Gastrocnemius medialis (tissue), 4 donors: ENCODE measurements at regions not wholly inside any gene's neighbourhood (a gene's known extent, or its start where the extent isn't known, plus 50 kb on each side); places are given as distances from the start of the nearest gene placed in this dataset.

Experiments
- POLR2A ChIP-seq, 2 donors: fragments of 450-650 bp; IDR thresholded peaks; one replicate each; pipeline ENCODE4 v1.6.1; 2017; ENCODE audit warnings: antibody characterized with exemption in 2 of 2, mild to moderate bottlenecking in 2 of 2, moderate library complexity in 2 of 2
- TF ChIP-seq, protein P1 (sequence below), 5 experiments: fragments of 450-650 bp in 3 of 5; fragments of 200-600 bp in 2 of 5; sonication (generic) in 2 of 5; IDR thresholded peaks in 4 of 5; conservative IDR thresholded peaks in 1 of 5; 1 replicate in 4 of 5; 2 replicates in 1 of 5; pipeline ENCODE4 v1.5.1; 2016 to 2019; ENCODE audit warnings: antibody characterized with exemption in 5 of 5, mild to moderate bottlenecking in 3 of 5, moderate library complexity in 3 of 5

- TF ChIP-seq, protein P1, sequence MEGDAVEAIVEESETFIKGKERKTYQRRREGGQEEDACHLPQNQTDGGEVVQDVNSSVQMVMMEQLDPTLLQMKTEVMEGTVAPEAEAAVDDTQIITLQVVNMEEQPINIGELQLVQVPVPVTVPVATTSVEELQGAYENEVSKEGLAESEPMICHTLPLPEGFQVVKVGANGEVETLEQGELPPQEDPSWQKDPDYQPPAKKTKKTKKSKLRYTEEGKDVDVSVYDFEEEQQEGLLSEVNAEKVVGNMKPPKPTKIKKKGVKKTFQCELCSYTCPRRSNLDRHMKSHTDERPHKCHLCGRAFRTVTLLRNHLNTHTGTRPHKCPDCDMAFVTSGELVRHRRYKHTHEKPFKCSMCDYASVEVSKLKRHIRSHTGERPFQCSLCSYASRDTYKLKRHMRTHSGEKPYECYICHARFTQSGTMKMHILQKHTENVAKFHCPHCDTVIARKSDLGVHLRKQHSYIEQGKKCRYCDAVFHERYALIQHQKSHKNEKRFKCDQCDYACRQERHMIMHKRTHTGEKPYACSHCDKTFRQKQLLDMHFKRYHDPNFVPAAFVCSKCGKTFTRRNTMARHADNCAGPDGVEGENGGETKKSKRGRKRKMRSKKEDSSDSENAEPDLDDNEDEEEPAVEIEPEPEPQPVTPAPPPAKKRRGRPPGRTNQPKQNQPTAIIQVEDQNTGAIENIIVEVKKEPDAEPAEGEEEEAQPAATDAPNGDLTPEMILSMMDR (IDR thresholded peaks at IDR 0.05 in 4 of 5, conservative IDR thresholded peaks at IDR 0.05 in 1 of 5) = no peak
- TF ChIP-seq POLR2A (IDR thresholded peaks at IDR 0.05) = no peak
Observed at GRCh38 chr13:39960191-39960590, 304.7 kb downstream of the COG6 start.
